ENCODE measurements at regions not wholly inside any gene's neighbourhood (a gene's known extent, or its start where the extent isn't known, plus 50 kb on each side); places are given as distances from the start of the nearest gene placed in this dataset.

DNA sequence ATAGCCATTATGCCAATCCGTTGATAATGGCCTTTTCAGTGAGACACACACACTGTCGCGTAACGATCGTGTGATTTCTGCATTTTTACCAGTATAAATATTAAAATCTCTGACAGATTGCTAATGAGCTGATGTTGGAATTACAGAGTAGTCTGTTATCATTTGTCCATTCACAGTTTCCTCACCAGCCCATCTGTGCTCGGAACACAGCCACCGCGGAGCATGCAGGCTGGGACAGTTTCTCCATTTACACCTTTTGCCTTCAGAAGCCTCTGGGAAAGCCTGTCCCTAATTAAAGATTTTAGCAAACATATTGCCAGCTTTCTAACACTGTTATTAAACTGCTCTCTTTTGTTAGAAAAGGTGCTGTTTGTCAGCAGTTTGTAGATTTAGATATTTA, 82.2 kb upstream of the BARHL2 start:
- H3K36me3 ChIP-seq: no peaks in the 10 kb centered on the region
- no peaks in the 10 kb centered on the region for H3K4me1 ChIP-seq
- H3K9me3 ChIP-seq: no peaks in the 10 kb centered on the region
- no peak for ATAC-seq
- H3K27me3 ChIP-seq: peaks cover 0 to 4% of the 10 kb centered on the region in 2 donors
- no peak for DNase-seq
- TF ChIP-seq, protein P1, sequence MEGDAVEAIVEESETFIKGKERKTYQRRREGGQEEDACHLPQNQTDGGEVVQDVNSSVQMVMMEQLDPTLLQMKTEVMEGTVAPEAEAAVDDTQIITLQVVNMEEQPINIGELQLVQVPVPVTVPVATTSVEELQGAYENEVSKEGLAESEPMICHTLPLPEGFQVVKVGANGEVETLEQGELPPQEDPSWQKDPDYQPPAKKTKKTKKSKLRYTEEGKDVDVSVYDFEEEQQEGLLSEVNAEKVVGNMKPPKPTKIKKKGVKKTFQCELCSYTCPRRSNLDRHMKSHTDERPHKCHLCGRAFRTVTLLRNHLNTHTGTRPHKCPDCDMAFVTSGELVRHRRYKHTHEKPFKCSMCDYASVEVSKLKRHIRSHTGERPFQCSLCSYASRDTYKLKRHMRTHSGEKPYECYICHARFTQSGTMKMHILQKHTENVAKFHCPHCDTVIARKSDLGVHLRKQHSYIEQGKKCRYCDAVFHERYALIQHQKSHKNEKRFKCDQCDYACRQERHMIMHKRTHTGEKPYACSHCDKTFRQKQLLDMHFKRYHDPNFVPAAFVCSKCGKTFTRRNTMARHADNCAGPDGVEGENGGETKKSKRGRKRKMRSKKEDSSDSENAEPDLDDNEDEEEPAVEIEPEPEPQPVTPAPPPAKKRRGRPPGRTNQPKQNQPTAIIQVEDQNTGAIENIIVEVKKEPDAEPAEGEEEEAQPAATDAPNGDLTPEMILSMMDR (IDR thresholded peaks at IDR 0.05): no peak
- H3K27ac ChIP-seq: no peak overlapping the region
- intact Hi-C loops (cut with DNase I): no loop called here
- H3K4me3 ChIP-seq: no peak overlapping the region

DNA sequence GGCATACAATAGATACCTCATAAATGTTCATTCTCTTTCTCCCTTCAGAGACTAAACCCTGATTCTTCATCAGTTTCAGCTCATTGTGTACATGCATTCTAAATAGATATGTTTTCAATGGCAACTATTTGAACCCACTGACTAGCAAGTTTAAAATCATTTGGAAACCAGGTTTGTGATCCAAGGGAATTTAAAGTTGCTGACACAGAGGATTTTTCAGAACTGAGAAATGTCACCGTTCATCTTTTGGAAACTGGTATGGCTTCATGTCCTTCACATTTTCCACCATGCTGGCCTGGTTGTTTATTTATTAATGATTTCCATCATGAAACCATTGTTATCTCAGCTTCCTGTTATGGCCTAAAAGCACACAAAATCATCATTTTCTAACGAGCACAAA, 81.8 kb upstream of the BARHL2 start:
- Histone ChIP-seq H3K27me3 (peaks cover 0 to 4% of the 10 kb centered on the region in 2 donors), H3K9me3 (no peaks in the 10 kb centered on the region), H3K36me3 (no peaks in the 10 kb centered on the region), H3K27ac (no peak overlapping the region), H3K4me3 (no peak overlapping the region), H3K4me1 (no peaks in the 10 kb centered on the region)
- intact Hi-C loops (cut with DNase I): no loop called here
- ATAC-seq (no peak), DNase-seq (no peak)
- TF ChIP-seq, protein P1 (IDR thresholded peaks at IDR 0.05): no peak

DNA sequence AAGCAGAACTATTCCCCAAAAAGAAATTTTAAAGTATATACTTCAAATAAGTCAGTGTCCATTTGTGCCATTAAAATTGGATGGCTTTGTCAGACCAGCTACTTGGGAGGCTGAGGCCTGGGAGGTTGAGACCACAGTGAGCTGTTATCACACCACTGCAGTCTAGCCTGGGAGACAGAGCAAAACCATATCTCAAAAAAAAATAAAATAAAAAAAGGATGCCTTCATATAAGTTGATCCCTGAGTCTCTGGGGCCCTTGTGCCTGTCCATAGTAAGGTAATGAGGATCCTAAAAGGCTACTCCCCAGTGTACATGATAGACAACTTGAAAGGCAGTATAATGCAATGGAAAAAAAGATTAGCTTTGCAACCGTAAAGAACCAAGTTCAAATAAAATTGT, 81.2 kb upstream of the BARHL2 start:
- no peak for ATAC-seq
- intact Hi-C loops (cut with DNase I): no loop called here

DNA sequence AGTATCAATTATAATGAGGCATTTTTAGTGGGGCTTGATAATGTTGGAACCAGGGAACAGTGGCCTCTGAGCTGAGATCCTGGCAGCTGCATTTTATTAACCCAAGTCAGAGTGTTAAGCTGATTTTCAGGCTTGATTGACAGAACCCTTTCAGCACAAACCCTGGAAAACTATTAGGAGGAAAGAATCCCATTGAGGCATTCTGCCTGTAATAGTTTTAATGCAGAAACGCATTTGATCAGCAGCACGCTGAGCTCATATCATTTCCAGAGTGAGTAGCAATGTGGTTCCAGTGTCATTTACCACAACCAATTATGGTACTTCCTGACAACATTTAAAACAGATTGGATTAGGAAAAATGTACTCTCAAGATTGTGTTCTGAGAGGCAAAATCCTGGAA, 78.3 kb upstream of the BARHL2 start:
- H3K9me3 ChIP-seq: no peaks in the 10 kb centered on the region
- DNase-seq: no peak
- H3K4me3 ChIP-seq: no peak overlapping the region
- H3K4me1 ChIP-seq: no peaks in the 10 kb centered on the region
- TF ChIP-seq, protein P1 (IDR thresholded peaks at IDR 0.05): no peak
- no peak for ATAC-seq
- intact Hi-C loops (cut with DNase I): no loop called here
- no peaks in the 10 kb centered on the region for H3K36me3 ChIP-seq
- H3K27ac ChIP-seq: no peak overlapping the region
- H3K27me3 ChIP-seq: peaks cover 0 to 4% of the 10 kb centered on the region in 2 donors

More for the DNA sequence above, 81.2 kb upstream of the BARHL2 start:
- TF ChIP-seq, protein P1 (IDR thresholded peaks at IDR 0.05): no peak
- H3K27me3 ChIP-seq: peaks cover 0 to 4% of the 10 kb centered on the region in 2 donors
- H3K4me1 ChIP-seq: no peaks in the 10 kb centered on the region
- H3K4me3 ChIP-seq: no peak overlapping the region
- no peak overlapping the region for H3K27ac ChIP-seq
- H3K36me3 ChIP-seq: no peaks in the 10 kb centered on the region
- H3K9me3 ChIP-seq: no peaks in the 10 kb centered on the region
- no peak for DNase-seq

DNA sequence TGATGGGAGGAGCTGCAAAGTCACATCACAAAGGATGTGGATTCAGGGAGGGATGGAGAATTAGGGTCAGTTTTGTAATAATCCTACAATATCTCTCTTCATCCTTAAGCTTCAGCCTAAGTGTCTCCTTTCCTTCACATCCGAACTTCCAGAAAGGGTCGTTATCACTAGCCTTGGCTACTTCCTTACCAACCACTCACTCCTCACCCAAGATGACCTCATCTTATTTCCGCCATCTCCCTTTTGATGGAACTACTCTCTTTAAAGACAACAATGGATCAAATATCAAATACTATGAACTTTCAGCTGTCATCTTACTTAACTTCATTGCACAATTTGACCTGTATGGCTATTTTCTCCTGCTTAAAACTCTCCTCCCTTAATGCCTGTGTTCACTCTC, 69.6 kb upstream of the BARHL2 start:
- Histone ChIP-seq H3K4me1 (no peaks in the 10 kb centered on the region), H3K9me3 (no peaks in the 10 kb centered on the region), H3K4me3 (no peak overlapping the region), H3K36me3 (no peaks in the 10 kb centered on the region), H3K27ac (no peak overlapping the region), H3K27me3 (no peaks in the 10 kb centered on the region)
- DNase-seq (no peak), ATAC-seq (no peak)
- TF ChIP-seq, protein P1 (IDR thresholded peaks at IDR 0.05): no peak
- intact Hi-C loops (cut with DNase I): no loop called here
